ENCODE measurements at regions not wholly inside any gene's neighbourhood (a gene's known extent, or its start where the extent isn't known, plus 50 kb on each side); places are given as distances from the start of the nearest gene placed in this dataset.
"Not testable (repeated sequence)": the region's sequence is repeated elsewhere in the genome, so short reads cannot be mapped to it uniquely, and the experiment has no call there.

DNA sequence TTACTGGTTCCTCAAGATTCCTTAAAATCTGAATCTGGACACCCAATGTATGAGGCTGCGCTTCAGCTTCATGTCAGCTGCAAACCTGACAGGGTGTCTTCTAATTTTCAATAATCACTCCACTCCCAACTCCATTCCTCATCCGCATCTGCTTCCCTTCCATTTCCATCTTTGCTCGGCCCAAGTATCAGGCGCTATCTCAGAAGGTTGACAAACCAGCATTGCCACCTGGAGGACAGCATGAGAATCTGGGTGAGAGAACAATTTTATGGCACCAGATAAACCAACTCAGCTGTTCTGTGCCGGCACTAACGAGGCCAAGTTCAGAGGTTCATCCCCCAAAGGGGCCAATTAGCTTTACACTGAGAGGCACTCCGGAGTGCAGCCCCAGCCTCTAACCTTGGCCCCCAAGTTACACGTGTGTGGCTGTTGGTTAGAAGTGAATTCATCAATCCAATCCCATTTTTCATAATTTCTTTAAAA is 79.1 kb upstream of the LMO2 start:
- peak; percentile 49 for DNase-seq

DNA sequence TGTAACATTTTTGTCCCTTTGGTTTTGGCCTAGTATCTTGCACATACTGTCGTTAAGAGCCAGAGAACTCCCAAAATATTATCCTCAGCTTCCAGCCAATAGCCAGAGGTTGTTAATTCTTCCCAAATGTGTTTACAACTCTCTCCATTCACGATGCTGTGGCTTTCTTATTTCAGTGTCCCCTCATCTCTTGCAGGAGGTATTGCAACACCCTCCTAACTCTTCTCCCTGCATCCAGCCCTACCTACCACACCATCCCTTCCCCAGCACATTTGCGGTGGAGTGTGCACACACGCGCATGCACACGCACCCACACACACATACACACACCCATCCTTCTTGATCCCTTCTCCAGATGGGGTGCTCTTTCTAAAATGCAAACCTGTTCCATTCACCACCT is 75.6 kb upstream of the LMO2 start:
- DNase-seq = no peak

DNA sequence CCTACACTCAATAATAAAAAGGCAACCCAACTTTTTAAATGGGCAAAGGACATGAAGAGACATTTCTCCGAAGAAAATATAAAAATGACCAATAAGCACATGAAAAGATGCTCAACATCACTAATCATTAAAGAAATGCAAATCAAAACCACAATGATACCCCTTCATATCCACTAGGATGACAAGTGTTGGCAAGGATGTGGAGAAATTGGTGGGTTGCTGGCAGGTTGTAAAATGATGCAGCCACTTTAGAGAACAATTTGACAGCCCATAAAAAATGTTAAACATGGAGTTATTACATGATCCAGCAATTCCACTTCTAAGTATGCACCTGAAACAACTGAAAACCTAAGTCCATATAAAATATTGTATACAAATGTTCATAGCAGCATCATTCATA is 73.2 kb upstream of the LMO2 start:
- DNase-seq = no peak

DNA sequence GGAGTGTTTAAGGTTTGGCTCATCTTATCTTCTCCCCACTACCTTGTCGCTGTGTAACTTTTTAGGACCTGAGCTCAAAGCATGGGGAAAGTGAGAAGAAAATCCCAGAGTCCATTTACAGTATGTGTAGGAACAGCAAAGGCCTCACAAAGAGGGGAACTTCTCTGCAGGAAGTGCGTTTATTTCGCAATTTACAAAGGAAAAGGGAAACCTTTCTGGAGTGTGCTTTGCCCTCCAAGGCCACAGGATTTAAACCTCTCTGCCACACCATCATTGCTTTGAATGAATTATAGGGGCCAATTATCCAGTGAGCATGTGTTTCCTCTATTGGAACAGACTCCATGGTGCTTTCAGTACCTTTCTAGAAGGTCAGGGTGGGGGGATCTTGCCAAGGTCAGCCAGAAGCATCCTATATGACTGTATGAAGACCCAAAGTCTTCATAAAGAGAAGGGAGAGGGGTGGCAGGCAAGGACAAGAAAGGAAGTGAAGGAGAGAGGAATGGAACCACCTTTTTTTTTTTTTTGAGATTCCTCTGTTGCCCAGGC is 68.1 kb upstream of the LMO2 start:
- no peak for DNase-seq

DNA sequence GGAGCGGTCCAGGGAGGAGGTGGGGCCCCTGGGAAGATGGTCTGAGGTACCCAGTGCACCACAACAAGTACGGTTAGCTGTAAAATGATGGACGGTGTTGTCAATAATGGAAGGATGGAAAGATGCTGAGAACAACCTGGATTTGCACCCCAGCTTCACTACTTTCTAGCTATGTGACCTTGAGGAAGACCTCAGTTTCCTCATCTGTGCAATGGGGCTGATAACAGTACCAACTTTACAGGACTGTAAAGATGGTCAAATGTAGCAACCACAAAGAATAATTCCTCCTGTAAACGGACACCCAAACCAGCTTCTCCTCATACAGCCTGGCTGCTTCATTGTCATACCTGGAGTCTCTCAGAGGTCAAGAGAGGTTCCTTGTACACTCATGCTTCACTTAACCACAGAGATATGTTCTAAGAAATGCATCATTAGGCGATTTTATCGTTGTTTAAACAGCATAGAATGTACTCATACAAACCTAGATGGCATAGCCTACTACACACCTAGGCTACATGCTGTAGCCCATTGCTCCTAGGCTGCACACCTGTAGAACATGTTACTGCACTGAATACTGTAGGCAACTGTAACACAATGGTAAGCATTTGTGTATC is 65.5 kb upstream of the LMO2 start:
- DNase-seq = no peak

DNA sequence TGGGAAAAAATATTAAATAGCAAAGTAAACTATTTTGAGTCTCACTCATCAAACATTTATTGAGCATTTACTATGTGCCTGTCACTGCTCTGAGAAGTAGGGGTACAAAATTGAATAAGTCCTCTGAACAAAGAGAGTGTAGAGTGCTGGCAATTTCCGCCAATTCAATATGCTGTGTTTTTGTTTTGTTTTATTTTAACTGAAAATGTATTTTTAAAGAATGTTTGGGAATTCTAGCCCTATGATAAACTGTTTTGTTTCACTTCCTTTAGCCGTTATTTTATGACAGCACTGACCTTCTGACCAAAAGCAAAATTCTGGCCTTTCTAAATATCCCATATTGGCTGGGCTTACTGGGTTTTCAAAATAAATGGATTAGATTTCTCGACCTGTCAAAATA is 64.7 kb upstream of the LMO2 start:
- no peak for DNase-seq

DNA sequence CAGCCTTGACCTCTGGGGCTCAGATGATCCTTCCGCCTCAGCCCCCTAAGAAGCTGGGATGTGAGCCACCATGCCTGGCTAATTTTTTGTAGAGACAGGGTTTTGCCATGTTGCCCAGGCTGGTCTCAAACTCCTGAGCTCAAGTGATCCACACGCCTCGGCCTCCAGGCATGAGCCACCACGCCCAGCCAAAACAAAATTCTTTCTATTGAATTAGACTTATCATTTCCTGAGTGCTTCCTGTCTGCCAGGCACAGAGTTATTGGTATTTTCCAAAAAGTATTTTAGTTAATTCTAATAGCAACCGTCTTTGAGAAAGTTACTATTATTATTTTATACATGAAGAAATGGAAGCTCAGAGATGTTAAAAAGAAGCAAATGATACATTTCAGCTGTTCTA is 61.4 kb upstream of the LMO2 start:
- no peak for DNase-seq

DNA sequence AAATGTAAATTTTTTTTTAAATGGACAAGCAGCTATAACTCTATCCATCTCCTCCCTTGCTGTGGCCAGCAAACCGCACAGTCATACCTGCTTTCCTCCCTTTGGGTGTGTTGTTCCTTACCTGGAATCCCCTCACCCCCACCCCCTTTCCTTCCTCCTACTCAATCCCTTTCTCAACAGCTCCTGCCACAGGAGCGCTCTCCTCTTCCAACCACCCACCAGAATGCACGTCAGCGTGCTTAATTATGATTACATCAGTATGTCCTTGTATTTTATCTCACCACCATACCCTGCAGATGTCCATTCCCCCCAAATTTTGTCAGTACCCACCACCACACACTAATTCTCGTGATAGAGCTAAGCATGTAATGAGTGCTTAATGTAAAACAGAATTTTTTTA is 60.9 kb upstream of the LMO2 start:
- no peak for DNase-seq

DNA sequence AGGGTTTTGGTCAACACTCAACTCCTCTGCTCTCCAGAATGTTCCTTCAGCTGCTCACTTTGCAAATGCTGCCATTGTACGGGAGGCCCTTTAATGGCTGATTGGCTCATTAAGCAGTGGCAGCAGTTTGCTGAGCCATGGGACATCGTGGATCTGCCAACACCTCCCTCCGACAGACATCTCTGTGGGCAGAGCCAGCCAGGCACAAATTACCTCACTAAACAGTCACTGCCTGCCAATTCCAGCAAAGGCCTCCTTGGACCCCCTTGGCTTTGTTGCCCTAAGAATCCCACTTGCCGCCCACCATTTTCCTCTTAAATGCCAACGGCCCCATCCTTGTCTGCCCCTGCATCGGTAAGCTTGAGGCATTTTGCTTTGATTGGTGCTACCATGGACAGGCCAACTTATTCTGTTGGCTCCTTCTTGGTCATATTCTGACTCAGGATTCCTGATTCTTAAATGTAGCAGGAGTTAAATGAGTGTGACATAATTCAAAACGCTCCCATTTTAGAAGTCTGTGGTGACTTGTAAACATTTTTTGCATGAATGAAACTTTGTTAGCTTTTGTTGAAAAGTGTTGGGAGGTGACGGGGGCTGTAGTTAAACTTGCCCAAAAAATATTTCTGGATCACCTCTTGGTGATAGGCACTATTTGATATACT is 57.5 kb upstream of the LMO2 start:
- DNase-seq = no peak

DNA sequence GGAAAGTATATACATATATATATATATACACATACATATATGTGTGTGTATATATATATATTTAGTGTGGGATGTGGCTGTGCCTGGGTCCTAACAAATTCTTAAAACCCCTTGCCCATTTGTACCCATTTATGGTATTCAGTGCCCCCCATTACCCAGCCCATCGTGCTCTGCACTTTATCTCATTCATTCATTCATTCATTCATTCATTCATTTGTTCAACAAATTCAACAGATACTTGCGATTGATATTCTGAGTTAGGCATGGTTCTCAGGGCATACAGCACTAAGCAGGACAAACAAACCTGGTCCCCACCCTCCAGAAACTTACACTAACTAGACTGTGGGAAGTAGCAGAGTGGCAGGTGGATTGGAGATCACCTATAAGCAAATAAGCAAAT is 56.6 kb upstream of the LMO2 start:
- DNase-seq = no peak

DNA sequence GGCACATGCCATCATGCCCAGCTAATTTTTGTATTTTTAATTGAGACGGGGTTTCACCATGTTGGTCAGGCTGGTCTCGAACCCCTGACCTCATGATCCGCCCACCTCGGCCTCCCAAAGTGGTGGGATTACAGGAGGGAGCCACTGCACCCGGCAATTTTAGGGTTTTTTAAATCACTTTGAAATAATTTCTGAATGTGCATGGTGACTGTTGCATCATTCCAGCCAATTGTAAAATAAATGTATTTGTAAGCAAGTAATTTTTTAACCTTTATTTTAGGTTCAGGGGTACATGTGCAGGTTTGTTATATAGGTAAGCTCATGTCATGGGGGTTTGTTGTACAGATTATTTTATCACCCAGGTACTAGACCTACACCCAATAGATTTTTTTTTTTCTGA is 56.0 kb upstream of the LMO2 start:
- DNase-seq = not testable (repeated sequence)

DNA sequence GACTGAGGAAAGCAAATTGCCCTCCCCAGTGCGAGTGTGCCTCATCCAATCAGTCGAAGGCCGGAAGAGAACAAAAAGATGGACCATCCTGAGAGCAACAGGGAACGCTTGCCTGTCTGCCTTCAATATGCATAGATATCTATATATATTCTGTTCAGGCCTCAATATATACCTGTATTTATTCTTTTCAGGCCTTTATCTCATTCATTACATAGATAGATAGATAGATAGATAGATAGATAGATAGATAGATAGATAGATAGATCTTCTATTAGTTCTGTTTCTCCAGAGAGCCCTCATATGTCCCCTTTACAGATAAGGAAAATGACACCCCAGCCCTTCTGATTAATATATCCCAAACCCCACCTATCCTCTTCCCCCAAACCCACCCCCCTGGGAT is 55.1 kb upstream of the LMO2 start:
- no peak for DNase-seq

DNA sequence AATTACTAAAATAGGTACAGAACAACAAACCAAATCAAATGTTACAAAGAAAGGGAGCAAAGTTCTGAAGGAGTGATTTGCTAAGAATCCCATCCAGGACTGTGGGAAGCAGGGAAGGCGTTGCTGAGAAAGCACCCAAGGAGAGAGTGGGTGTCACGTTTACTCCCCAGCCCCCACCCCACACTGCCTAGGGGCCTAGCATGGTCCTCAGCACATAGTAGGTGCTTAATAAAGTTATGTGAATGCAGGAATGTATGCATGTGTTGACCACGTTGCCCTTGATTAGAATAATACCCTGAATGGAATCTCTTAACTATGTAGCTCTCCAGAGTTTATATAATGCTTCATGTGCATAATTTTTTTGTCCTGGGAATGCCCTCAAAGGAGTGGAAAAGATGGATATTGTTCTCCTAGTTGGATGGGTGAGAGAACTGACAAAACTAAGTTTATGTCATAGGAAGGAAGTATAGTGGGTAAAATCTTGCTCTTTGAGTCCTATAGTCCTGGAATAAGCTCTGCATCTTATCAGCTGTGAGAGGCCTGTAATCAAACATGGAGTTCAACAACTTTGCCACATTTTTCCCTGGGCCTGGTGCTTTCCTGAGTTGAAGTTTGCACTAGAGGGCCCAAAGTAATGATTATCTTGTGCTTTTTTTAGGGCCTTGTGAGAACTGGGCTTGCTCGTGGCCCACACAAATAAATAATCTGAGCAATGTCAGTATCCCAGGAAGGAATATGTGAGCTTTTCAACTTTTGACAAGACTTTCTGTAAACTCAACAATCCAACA is 53.8 kb upstream of the LMO2 start:
- no peak for DNase-seq

DNA sequence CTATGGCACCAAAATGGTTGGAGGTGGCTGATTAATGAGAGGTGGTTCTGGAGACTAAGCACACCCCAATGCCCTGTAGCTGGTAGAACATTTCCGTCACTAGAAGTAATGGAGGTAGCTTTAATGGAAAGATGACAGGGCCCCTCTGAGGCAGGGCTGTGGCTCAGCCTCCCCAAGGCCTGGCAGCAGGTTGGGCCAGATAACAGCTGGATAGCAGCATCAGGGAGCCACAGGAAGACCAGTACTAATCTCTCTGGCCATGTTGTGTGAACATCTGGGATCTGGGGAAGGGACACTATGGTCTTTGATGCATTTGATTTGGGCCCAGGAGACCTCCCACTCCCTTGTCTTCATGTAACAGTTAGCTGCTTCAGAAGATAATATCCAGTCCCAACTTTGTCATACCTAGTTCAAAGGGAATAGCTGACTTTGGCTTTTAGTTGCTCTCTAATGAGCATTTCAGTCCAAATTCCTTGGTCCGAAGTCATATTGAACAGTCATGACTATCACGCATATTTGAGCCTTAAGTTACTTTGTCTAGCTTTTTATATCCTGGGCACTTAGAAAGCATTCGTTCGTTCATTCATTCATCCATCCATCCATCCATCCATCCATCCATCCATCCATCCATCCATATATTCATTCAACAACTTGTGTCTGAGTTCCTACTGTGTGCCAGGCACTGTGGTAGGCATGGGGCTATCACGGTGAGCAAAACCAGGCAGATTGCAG is 53.0 kb upstream of the LMO2 start:
- DNase-seq = no peak

DNA sequence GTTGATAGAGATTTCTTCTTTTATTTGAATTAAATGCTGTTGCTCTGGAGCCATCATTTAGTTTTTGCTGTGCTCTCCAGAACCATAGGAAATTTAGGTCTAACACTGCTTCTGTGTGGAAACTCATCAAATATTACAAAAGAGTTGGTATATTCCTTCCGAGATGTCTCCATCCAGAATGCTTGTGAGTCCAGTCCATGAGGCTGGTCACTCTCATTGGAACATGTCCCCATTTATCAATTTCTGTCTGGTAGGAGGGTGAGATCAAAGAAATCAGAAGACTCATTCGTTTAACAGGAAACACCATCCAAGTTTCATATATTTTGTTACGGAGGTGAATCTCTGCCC is 52.4 kb upstream of the LMO2 start:
- DNase-seq = no peak

DNA sequence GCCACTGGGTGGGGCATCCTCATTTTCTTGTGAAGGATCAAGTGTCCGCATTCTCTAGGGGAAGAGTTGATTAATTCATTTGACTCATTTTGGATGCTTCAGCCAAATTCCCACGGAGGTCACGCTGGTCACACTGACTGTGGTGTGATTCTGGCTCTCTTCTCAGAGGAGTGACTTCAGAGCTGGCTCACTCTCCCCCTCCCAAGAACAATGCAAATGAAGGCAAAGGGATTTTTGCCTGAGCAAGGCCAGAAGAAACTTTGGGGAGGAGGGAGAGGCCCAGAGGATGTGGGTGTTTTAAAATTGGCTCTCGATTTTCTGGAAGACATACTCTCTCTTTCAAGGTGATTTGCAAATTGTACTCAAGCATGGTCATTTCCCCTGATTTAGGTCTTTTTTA is 51.1 kb upstream of the LMO2 start:
- DNase-seq = no peak

DNA sequence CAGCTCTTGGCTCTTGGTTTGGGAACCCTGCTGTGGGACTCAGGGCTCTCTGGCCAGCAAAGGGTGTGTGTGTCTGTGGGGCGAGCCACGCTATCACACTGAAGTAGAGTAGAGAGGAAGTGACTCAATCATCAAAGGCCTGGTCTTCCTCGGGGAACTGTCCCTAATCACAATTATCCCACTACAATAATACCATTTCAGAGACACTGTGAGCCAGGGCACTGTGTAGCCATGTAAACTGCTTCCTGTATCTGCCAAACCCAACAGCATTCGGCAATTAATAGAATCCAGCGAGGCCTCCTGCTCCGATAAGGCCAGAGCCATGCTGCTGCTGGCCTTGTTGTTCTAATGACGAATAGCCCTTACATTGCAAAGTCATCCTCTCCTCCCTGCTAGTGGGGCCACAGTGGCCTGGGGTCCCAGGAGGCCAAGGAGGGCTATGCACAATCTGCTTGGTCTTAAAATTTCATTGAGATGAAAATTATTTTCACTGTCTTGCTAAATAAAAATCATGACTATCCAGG is 49.8 kb upstream of the LMO2 start:
- no peak for DNase-seq
